BLaER1 treated with 17β-estradiol and CSF1 and Interleukin-3, amounts not matched to agents 10 nM and 100 nM (cell line): ENCODE measurements at regions not wholly inside any gene's neighbourhood (a gene's known extent, or its start where the extent isn't known, plus 50 kb on each side); places are given as distances from the start of the nearest gene placed in this dataset.
A peak's percentile ranks its signal among the peaks of the same experiment; 100 is the strongest.

Experiments
- H3K27ac ChIP-seq, 11 experiments: shearing (Covaris generic); formaldehyde crosslinking; 2 replicates each; pipeline ENCODE4 v1.8.1; 2022
- H3K27me3 ChIP-seq, 11 experiments: shearing (Covaris generic); formaldehyde crosslinking; 2 replicates each; pipeline ENCODE4 v1.8.1; 2022
- H3K36me3 ChIP-seq, 11 experiments: shearing (Covaris generic); formaldehyde crosslinking; 2 replicates each; pipeline ENCODE4 v1.8.1; 2022
- H3K4me1 ChIP-seq, 10 experiments: shearing (Covaris generic); formaldehyde crosslinking; 2 replicates each; pipeline ENCODE4 v1.8.1; 2022
- H3K4me2 ChIP-seq, 11 experiments: shearing (Covaris generic); formaldehyde crosslinking; 2 replicates each; pipeline ENCODE4 v1.8.1; 2022
- H3K4me3 ChIP-seq, 10 experiments: shearing (Covaris generic); formaldehyde crosslinking; 2 replicates each; pipeline ENCODE4 v1.8.1; 2022
- H3K9ac ChIP-seq, 11 experiments: shearing (Covaris generic); formaldehyde crosslinking; 2 replicates each; pipeline ENCODE4 v1.8.1; 2022
- H3K9me3 ChIP-seq, 11 experiments: shearing (Covaris generic); formaldehyde crosslinking; replicated peaks in 1 of 11; 2 replicates each; pipeline ENCODE4 v1.8.1; 2022
- H4K20me1 ChIP-seq, 11 experiments: shearing (Covaris generic); formaldehyde crosslinking; 2 replicates each; pipeline ENCODE4 v1.8.1; 2022
- Cebpa-rat ChIP-seq, 11 experiments: shearing (Covaris generic); IDR thresholded peaks; 2 replicates each; pipeline ENCODE4 v1.8.1; 2022

GRCh38 chrX:78437621-78438020 is 110.2 kb upstream of the CYSLTR1 start:
- Histone ChIP-seq H3K27me3 (peaks cover 69 to 95% (median 92%) of the 10 kb centered on the region in 11 experiments), H3K9me3 (peaks cover 0 to 5% (median 0%) of the 10 kb centered on the region in 11 experiments; a peak in 2 of 22 replicates), H3K36me3 (no peaks in the 10 kb centered on the region), H3K4me1 (no peaks in the 10 kb centered on the region), H4K20me1 (no peaks in the 10 kb centered on the region; a peak in 1 of 22 replicates), H3K27ac (no peak overlapping the region), H3K4me3 (no peak overlapping the region), H3K4me2 (no peak overlapping the region), H3K9ac (no peak overlapping the region)
- TF ChIP-seq Cebpa-rat (IDR thresholded peaks at IDR 0.05) = no peak

DNA sequence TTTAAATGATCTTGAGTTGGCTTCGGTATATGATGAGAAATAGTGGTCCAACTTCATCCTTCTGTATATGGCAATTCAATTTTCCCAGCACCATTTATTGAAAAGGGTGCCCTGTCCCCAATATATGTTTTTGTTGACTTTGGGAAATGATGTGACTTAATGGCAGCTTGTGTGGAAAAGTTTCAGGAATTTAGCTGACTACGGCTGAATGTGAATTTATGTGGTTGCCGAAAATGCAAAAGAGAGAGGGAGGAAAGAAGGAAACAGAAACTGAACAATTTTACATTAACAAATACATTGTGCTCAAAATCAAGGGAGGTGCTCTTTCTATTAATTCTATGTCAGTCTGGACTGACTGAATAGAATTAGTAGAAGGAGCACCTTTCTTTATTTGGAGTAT is 101.8 kb upstream of the CYSLTR1 start:
- H3K36me3 ChIP-seq = no peaks in the 10 kb centered on the region
- no peak overlapping the region for H3K4me2 ChIP-seq
- no peak overlapping the region for H3K9ac ChIP-seq
- no peaks in the 10 kb centered on the region; a peak in 1 of 22 replicates for H3K9me3 ChIP-seq
- H3K27ac ChIP-seq = no peak overlapping the region
- H3K4me1 ChIP-seq = no peaks in the 10 kb centered on the region
- no peak for TF ChIP-seq Cebpa-rat (IDR thresholded peaks at IDR 0.05)
- H4K20me1 ChIP-seq = no peaks in the 10 kb centered on the region
- H3K4me3 ChIP-seq = no peak overlapping the region
- H3K27me3 ChIP-seq = peaks cover 36 to 100% (median 86%) of the 10 kb centered on the region in 11 experiments

- peaks cover 4 to 72% (median 61%) of the 10 kb centered on the region in 11 experiments; a peak in 20 of 22 replicates for H3K27me3 ChIP-seq
- no peak overlapping the region for H3K27ac ChIP-seq
- 0 out of 20 replicates have a peak overlapping the region, but pooled peaks of 1 of the 10 experiments have one; percentile 12 for H3K4me3 ChIP-seq
- no peaks in the 10 kb centered on the region for H3K36me3 ChIP-seq
- no peaks in the 10 kb centered on the region for H3K4me1 ChIP-seq
- no peak overlapping the region for H3K9ac ChIP-seq
- no peaks in the 10 kb centered on the region for H4K20me1 ChIP-seq
- H3K9me3 ChIP-seq = peaks cover 24 to 32% (median 26%) of the 10 kb centered on the region in 11 experiments
- H3K4me2 ChIP-seq = no peak overlapping the region
- TF ChIP-seq Cebpa-rat (IDR thresholded peaks at IDR 0.05) = no peak
Observed at GRCh38 chrX:78388663-78389062, 61.3 kb upstream of the CYSLTR1 start.

DNA sequence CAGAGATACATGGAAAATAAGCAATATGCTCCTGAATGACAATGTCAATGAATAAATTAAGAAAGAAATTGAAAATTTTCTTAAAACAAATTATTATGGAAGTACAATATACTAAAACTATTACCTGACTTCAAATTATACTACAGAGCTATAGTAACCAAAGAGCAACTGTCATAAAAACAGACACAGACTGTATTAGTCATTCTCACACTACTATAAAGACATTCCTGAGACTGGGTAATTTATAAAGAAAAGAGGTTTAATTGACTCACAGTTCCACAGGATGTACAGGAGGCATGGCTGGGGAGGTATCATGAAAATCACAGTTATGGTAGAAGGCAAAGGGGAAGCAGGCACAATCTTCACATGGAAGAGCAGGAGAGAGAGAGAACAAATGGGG is 60.0 kb upstream of the CYSLTR1 start:
- H3K9me3 ChIP-seq = peaks cover 24 to 32% (median 26%) of the 10 kb centered on the region in 11 experiments
- no peak overlapping the region for H3K27ac ChIP-seq
- H3K4me1 ChIP-seq = no peaks in the 10 kb centered on the region
- TF ChIP-seq Cebpa-rat (IDR thresholded peaks at IDR 0.05) = no peak
- no peak overlapping the region for H3K4me3 ChIP-seq
- H3K4me2 ChIP-seq = no peak overlapping the region
- no peaks in the 10 kb centered on the region for H4K20me1 ChIP-seq
- H3K36me3 ChIP-seq = no peaks in the 10 kb centered on the region
- peaks cover 4 to 71% (median 54%) of the 10 kb centered on the region in 11 experiments; a peak in 19 of 22 replicates for H3K27me3 ChIP-seq
- H3K9ac ChIP-seq = no peak overlapping the region

DNA sequence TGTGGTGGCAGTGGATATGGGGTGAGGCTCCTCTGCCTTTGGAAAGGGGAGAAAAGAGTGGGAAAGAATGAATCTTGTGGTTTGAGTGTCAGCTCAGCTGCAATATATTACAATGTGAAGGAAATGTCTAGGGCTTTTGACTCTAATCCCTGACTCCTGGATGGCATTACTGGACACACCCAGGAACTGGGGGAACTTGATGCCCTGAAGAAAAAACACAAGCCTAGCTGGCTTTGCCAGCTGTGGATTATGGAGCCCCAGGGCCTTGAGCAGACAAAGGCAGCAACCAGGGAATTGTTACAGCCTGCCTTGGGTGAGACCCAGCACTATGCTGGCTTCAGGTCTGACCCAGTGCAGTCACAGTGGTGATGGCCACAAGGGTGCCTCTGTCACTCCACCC is 57.1 kb upstream of the CYSLTR1 start:
- Histone ChIP-seq H3K9me3 (peaks cover 25 to 39% (median 36%) of the 10 kb centered on the region in 11 experiments), H3K36me3 (no peaks in the 10 kb centered on the region), H3K27ac (no peak overlapping the region), H3K9ac (no peak overlapping the region), H3K4me3 (no peak overlapping the region), H3K27me3 (peaks cover 0 to 72% (median 41%) of the 10 kb centered on the region in 11 experiments; a peak in 19 of 22 replicates), H4K20me1 (no peaks in the 10 kb centered on the region), H3K4me1 (0 out of 20 replicates have a peak, but pooled peaks cover 0 to under 1% (median 0%) of the 10 kb centered on the region in 10 experiments), H3K4me2 (no peak overlapping the region)
- TF ChIP-seq Cebpa-rat (IDR thresholded peaks at IDR 0.05) = no peak

DNA sequence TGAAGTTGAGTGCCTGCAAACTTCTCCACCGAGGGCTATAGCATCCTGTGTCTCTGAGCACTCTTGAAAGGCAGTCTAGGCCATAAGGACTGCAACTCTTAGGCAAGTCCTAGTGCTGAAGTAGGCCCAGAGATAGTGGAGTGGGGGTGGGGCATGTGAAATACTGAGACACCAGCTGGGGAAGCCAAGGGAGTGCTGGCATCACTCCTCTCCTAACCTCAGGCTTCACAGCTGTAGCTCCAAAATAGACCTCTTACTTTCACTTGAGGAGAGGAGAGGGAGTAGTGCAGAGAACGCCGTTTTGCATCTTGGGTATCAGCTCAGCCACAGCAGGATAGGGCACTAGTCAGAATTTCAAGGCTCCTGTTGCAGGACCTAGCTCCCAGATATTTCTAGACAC is 56.2 kb upstream of the CYSLTR1 start:
- Histone ChIP-seq H3K27ac (no peak overlapping the region), H3K4me1 (peaks cover 0 to 9% (median 0%) of the 10 kb centered on the region in 10 experiments; a peak in 3 of 20 replicates), H3K36me3 (no peaks in the 10 kb centered on the region), H3K4me3 (no peak overlapping the region), H3K4me2 (no peak overlapping the region), H4K20me1 (no peaks in the 10 kb centered on the region), H3K9me3 (peaks cover 16 to 30% (median 27%) of the 10 kb centered on the region in 11 experiments), H3K9ac (no peak overlapping the region), H3K27me3 (peaks cover 0 to 76% (median 43%) of the 10 kb centered on the region in 11 experiments; a peak in 18 of 22 replicates)
- TF ChIP-seq Cebpa-rat (IDR thresholded peaks at IDR 0.05) = no peak

GRCh38 chrX:78378476-78379115 is 51.2 kb upstream of the CYSLTR1 start:
- Histone ChIP-seq H3K27me3 (peaks cover 0 to 91% (median 39%) of the 10 kb centered on the region in 11 experiments; a peak in 19 of 22 replicates), H3K4me1 (peaks cover 0 to 10% (median 0%) of the 10 kb centered on the region in 10 experiments; a peak in 3 of 20 replicates), H3K9me3 (peaks cover 3 to 16% (median 12%) of the 10 kb centered on the region in 11 experiments; a peak in 11 of 22 replicates), H3K4me3 (no peak overlapping the region), H4K20me1 (no peaks in the 10 kb centered on the region), H3K4me2 (peak overlapping the region in 2 of 11 experiments; percentile 5 to 30; a peak in 2 of 22 replicates), H3K27ac (no peak overlapping the region), H3K36me3 (no peaks in the 10 kb centered on the region), H3K9ac (no peak overlapping the region)
- TF ChIP-seq Cebpa-rat (IDR thresholded peaks at IDR 0.05) = no peak
